GM21526 (cell line): ENCODE measurements at regions not wholly inside any gene's neighbourhood (a gene's known extent, or its start where the extent isn't known, plus 50 kb on each side); places are given as distances from the start of the nearest gene placed in this dataset.
"Not testable (repeated sequence)": the region's sequence is repeated elsewhere in the genome, so short reads cannot be mapped to it uniquely, and the experiment has no call there.

Source experiments
- ATAC-seq: cut with Tn5 transposase; IDR thresholded peaks from one replicate; pipeline ENCODE4 v1.9.1; 2021; ENCODE audit warnings: moderate library complexity; ENCODE audit not compliant: unreplicated experiment, low FRiP score

GRCh38 chr7:125857606-125858005, 928.0 kb upstream of the POT1 start:
- ATAC-seq = no peak

GRCh38 chr7:125848157-125848556, 918.5 kb upstream of the POT1 start:
- ATAC-seq = no peak

- ATAC-seq = no peak
These were observed 918.1 kb upstream of the POT1 start for GRCh38 chr7:125847692-125848091.

- no peak for ATAC-seq
These were observed 917.4 kb upstream of the POT1 start for GRCh38 chr7:125847055-125847454.

- ATAC-seq = no peak
These were observed 916.1 kb upstream of the POT1 start for GRCh38 chr7:125845686-125846085.

- ATAC-seq = no peak
These were observed 904.8 kb upstream of the POT1 start for GRCh38 chr7:125834421-125834820.

GRCh38 chr7:125833839-125834238, 904.2 kb upstream of the POT1 start:
- ATAC-seq = no peak

GRCh38 chr7:125830743-125831142, 901.1 kb upstream of the POT1 start:
- ATAC-seq = no peak

- ATAC-seq = no peak
These were observed 898.6 kb upstream of the POT1 start for GRCh38 chr7:125828153-125828700.

GRCh38 chr7:125823538-125823937, 893.9 kb upstream of the POT1 start:
- ATAC-seq = no peak

- no peak for ATAC-seq
These were observed 890.9 kb upstream of the POT1 start for GRCh38 chr7:125820495-125820894.

GRCh38 chr7:125814100-125814499, 884.5 kb upstream of the POT1 start:
- no peak for ATAC-seq

- ATAC-seq = not testable (repeated sequence)
These were observed 876.9 kb upstream of the POT1 start for GRCh38 chr7:125806491-125806890.

GRCh38 chr7:125804273-125804672, 874.6 kb upstream of the POT1 start:
- ATAC-seq = no peak

GRCh38 chr7:125780153-125780552, 850.5 kb upstream of the POT1 start:
- no peak for ATAC-seq

- no peak for ATAC-seq
These were observed 845.7 kb upstream of the POT1 start for GRCh38 chr7:125775317-125775716.

GRCh38 chr7:125773113-125773785, 843.6 kb upstream of the POT1 start:
- ATAC-seq = no peak

GRCh38 chr7:125747966-125748365, 818.3 kb upstream of the POT1 start:
- ATAC-seq = no peak

GRCh38 chr7:125746510-125746909, 816.9 kb upstream of the POT1 start:
- ATAC-seq = no peak

- ATAC-seq = no peak
These were observed 797.6 kb upstream of the POT1 start for GRCh38 chr7:125727215-125727614.

- ATAC-seq = no peak
These were observed 766.0 kb upstream of the POT1 start for GRCh38 chr7:125695626-125696025.

- ATAC-seq = no peak
These were observed 753.5 kb upstream of the POT1 start for GRCh38 chr7:125683156-125683555.

- no peak for ATAC-seq
These were observed 751.9 kb upstream of the POT1 start for GRCh38 chr7:125681508-125681907.
